OCI-LY7 (cell line): ENCODE measurements at regions not wholly inside any gene's neighbourhood (a gene's known extent, or its start where the extent isn't known, plus 50 kb on each side); places are given as distances from the start of the nearest gene placed in this dataset.

Source experiments
- EZH2phosphoT487 ChIP-seq: fragments of 200-600 bp; sonication (generic); IDR thresholded peaks from 2 replicates; pipeline ENCODE4 v1.6.1; 2018; ENCODE audit warnings: low read depth, borderline replicate concordance, mild to moderate bottlenecking, mixed run types, antibody characterized with exemption, low read length, moderate library complexity, mixed read lengths
- TF ChIP-seq, protein P1 (sequence below): fragments of 200-600 bp; sonication (generic); conservative IDR thresholded peaks from 2 replicates; pipeline ENCODE4 v1.5.1; 2014; ENCODE audit warnings: mild to moderate bottlenecking, antibody characterized with exemption, low read length, moderate library complexity, mixed read lengths

DNA sequence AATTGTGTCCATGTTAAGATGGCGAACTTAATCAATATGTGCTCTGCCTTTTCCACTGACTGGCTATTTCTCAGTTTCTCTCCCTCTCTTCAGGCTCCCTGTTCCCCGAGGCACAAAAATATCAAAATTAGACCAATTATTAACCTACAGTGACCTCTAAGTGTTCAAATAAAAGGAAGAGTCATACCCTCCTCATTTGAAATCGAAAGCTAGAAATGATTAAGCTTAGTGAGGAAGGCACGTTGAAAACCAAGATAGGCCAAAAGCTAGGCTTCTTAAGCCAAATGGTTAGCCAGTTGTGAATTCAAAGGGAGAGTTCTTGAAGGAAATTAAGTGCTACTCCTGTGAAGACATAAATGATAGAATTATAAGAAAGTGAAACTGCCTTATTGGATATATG lies 81.1 kb upstream of the MBL2 start:
- TF ChIP-seq, protein P1, sequence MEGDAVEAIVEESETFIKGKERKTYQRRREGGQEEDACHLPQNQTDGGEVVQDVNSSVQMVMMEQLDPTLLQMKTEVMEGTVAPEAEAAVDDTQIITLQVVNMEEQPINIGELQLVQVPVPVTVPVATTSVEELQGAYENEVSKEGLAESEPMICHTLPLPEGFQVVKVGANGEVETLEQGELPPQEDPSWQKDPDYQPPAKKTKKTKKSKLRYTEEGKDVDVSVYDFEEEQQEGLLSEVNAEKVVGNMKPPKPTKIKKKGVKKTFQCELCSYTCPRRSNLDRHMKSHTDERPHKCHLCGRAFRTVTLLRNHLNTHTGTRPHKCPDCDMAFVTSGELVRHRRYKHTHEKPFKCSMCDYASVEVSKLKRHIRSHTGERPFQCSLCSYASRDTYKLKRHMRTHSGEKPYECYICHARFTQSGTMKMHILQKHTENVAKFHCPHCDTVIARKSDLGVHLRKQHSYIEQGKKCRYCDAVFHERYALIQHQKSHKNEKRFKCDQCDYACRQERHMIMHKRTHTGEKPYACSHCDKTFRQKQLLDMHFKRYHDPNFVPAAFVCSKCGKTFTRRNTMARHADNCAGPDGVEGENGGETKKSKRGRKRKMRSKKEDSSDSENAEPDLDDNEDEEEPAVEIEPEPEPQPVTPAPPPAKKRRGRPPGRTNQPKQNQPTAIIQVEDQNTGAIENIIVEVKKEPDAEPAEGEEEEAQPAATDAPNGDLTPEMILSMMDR: no peak
- no peak for TF ChIP-seq EZH2phosphoT487
